GM21423 (cell line): ENCODE measurements at regions not wholly inside any gene's neighbourhood (a gene's known extent, or its start where the extent isn't known, plus 50 kb on each side); places are given as distances from the start of the nearest gene placed in this dataset.
"Not testable (repeated sequence)": the region's sequence is repeated elsewhere in the genome, so short reads cannot be mapped to it uniquely, and the experiment has no call there.

Source experiments
- ATAC-seq: cut with Tn5 transposase; IDR thresholded peaks from one replicate; pipeline ENCODE4 v1.9.1; 2021; ENCODE audit warnings: mild to moderate bottlenecking, moderate library complexity; ENCODE audit not compliant: unreplicated experiment

GRCh38 chr2:56934866-56935265 is 751.1 kb downstream of the CCDC85A start:
- ATAC-seq = no peak

GRCh38 chr2:56940054-56940453 is 756.3 kb downstream of the CCDC85A start:
- ATAC-seq = no peak

GRCh38 chr2:56952871-56953270 is 769.1 kb downstream of the CCDC85A start:
- ATAC-seq = no peak

GRCh38 chr2:56960581-56960980 is 776.8 kb downstream of the CCDC85A start:
- ATAC-seq = no peak

- no peak for ATAC-seq
Measured at GRCh38 chr2:56962673-56963072, 778.9 kb downstream of the CCDC85A start.

- no peak for ATAC-seq
Measured at GRCh38 chr2:56969513-56969912, 785.7 kb downstream of the CCDC85A start.

- ATAC-seq = no peak
Measured at GRCh38 chr2:56971383-56971974, 787.7 kb downstream of the CCDC85A start.

- no peak for ATAC-seq
Measured at GRCh38 chr2:56981554-56981953, 797.8 kb downstream of the CCDC85A start.

GRCh38 chr2:56985609-56986008 is 801.8 kb downstream of the CCDC85A start:
- ATAC-seq = no peak

- no peak for ATAC-seq
Measured at GRCh38 chr2:57022496-57022895, 838.7 kb downstream of the CCDC85A start.

GRCh38 chr2:57044931-57045635 is 861.3 kb downstream of the CCDC85A start:
- ATAC-seq = no peak

GRCh38 chr2:57049273-57049672 is 865.5 kb downstream of the CCDC85A start:
- no peak for ATAC-seq

GRCh38 chr2:57050007-57050406 is 866.2 kb downstream of the CCDC85A start:
- no peak for ATAC-seq

GRCh38 chr2:57066301-57066700 is 882.5 kb downstream of the CCDC85A start:
- not testable (repeated sequence) for ATAC-seq

GRCh38 chr2:57075226-57075625 is 891.4 kb downstream of the CCDC85A start:
- ATAC-seq = no peak

GRCh38 chr2:57080035-57080434 is 896.2 kb downstream of the CCDC85A start:
- ATAC-seq = no peak

- no peak for ATAC-seq
Measured at GRCh38 chr2:57084697-57085281, 901.0 kb downstream of the CCDC85A start.

- ATAC-seq = no peak
Measured at GRCh38 chr2:57093020-57093419, 909.2 kb downstream of the CCDC85A start.

GRCh38 chr2:57097855-57098254 is 914.1 kb downstream of the CCDC85A start:
- no peak for ATAC-seq

GRCh38 chr2:57100436-57100835 is 916.6 kb downstream of the CCDC85A start:
- no peak for ATAC-seq

- no peak for ATAC-seq
Measured at GRCh38 chr2:57105694-57106093, 921.9 kb downstream of the CCDC85A start.

GRCh38 chr2:57107353-57107752 is 923.6 kb downstream of the CCDC85A start:
- ATAC-seq = no peak
